Activated CD4-positive, alpha-beta T cell treated with anti-CD3 and anti-CD28 coated beads, Interleukin-2, amount 10 ng/mL, durations not matched to agents 7 days and 5 days (primary cell): ENCODE measurements at regions not wholly inside any gene's neighbourhood (a gene's known extent, or its start where the extent isn't known, plus 50 kb on each side); places are given as distances from the start of the nearest gene placed in this dataset.

Experiments
- CTCF ChIA-PET: fragments of 350-600 bp; sonication (Branson Sonifier 250); formaldehyde crosslinking; loops from one replicate; lab custom pipeline; 2021; ENCODE audit warnings: antibody characterized with exemption; lab: Charles Lee
- POLR2A ChIA-PET: fragments of 350-600 bp; sonication (Branson Sonifier 250); formaldehyde crosslinking; loops from one replicate; lab custom pipeline; 2021; ENCODE audit warnings: antibody characterized with exemption; lab: Charles Lee
- DNase-seq: peaks from one replicate; pipeline ENCODE4 v3.0.0-alpha.2; 2020
- H3K27ac Mint-ChIP-seq: one replicate; pipeline ENCODE4 v1.8.0; 2021; ENCODE audit warnings: mild to moderate bottlenecking, moderate library complexity, mixed read lengths
- H3K27me3 Mint-ChIP-seq: one replicate; pipeline ENCODE4 v1.8.0; 2021; ENCODE audit warnings: mixed read lengths
- H3K36me3 Mint-ChIP-seq: one replicate; pipeline ENCODE4 v1.8.0; 2021; ENCODE audit warnings: low read depth, mixed read lengths
- H3K4me1 Mint-ChIP-seq: one replicate; pipeline ENCODE4 v1.8.0; 2021; ENCODE audit warnings: mixed read lengths
- H3K4me3 Mint-ChIP-seq: one replicate; pipeline ENCODE4 v1.8.0; 2021; ENCODE audit warnings: mild to moderate bottlenecking, moderate library complexity, mixed read lengths
- H3K9me3 Mint-ChIP-seq: one replicate; pipeline ENCODE4 v1.8.0; 2021; ENCODE audit warnings: mixed read lengths

DNA sequence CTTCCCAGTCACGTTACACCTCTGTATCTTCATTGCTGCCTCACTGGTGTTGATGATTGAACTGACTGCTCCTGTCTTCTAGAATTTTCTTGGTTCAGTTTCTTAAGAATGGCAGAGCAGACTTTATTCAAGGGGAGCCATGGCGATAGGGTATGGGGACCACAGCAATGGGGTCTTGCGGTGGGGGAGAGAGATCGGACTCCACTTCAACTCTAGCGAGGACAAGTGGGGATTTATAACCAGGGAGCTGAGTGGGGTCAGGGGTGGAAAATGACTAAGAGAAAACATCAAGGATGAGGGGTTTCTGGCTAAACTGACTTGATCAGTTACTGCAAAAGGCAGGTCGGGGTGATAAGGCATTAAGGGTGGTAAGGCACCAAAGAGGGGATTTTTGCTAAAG is 156.4 kb downstream of the CD83 start:
- Mint-ChIP-seq H3K9me3 (peaks cover 17% of the 10 kb centered on the region), H3K36me3 (peaks cover 15% of the 10 kb centered on the region), H3K27ac (peak overlapping the region; percentile 39), H3K27me3 (no peaks in the 10 kb centered on the region), H3K4me3 (no peak overlapping the region), H3K4me1 (peaks cover 76% of the 10 kb centered on the region)
- POLR2A ChIA-PET, result no interaction called here
- CTCF ChIA-PET, result interaction anchor here (1.5 kb wide), 1 partner anchor 20 kb away, joined by 3 read pairs; no protein-coding TSS in a partner anchor
- no peak for DNase-seq

DNA sequence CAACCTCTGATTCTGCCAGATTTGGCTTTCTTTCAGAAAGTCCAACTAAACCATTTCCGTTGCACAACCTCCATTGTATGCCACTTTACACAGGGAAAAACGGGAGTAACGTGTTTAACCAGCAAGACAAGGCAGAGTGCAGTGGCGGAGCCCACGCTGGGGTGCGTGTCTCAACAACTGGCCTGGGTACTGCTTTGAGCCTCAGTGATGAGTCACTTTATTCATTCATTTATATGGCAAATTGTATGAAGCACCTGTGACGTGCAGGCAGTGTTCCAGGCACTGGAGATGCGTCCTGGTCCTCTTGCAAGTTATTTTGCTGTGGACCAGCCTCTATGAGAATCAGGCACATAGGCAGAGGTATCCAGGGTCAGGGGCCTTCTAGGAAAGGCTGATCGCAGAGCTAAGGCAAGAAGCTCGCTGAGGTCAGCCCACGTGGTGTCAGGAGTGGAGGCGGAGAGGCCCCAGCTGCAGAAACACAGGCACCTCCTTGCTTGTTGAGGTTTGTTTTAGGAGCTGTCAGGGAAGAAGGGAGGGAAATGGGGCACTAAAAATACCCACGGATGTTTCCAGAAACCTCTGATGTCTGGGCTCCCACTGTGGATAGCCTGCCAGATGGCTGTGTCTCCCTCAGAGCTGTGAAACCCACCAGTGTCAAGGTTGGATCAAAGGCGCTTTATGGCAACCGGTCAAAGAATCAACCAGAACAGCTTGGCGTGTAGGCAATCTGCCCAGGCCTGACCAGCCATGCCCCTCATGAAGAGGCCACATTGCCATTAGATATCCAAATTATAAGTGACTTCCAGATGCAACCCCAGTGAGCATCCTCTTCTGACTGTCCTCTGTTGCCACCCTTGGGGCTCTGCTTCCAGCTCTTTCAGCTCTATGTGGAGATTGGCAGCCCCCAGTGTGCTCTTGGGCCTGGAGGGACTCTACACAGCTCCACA is 157.2 kb downstream of the CD83 start:
- Mint-ChIP-seq H3K4me1 (peaks cover 74% of the 10 kb centered on the region), H3K9me3 (peaks cover 17% of the 10 kb centered on the region), H3K4me3 (no peak overlapping the region), H3K36me3 (peaks cover 15% of the 10 kb centered on the region), H3K27me3 (no peaks in the 10 kb centered on the region), H3K27ac (peak overlapping the region; percentile 96)
- ChIA-PET POLR2A (no interaction called here), CTCF (interaction anchor here (0.7 to 1.5 kb wide), 3 partner anchors 9 to 436 kb away, joined by 3 read pairs; no protein-coding TSS in a partner anchor)
- DNase-seq, result no peak

DNA sequence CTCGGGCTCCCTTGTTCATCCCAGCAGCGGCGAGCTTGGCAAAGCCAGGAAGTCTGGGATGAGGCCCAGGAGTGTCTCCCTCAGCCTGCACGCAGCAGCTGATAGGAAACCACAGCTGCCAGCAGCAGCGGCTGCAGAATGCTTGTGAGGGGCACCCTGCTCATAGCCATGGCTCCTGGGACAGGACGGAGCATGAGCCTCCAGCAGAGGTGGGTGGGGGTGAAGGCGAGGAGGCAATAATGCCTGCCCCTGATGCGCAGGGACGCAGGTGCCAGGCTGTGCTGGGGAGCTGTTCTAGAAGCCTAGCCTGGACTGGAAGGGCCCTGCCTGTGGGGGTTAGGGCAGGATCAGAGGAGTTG is 157.9 kb downstream of the CD83 start:
- Mint-ChIP-seq H3K4me1 (peaks cover 70% of the 10 kb centered on the region), H3K9me3 (peaks cover 17% of the 10 kb centered on the region), H3K27ac (peak overlapping the region; percentile 96), H3K36me3 (peaks cover 15% of the 10 kb centered on the region), H3K27me3 (no peaks in the 10 kb centered on the region), H3K4me3 (no peak overlapping the region)
- CTCF ChIA-PET, result interaction anchor here (0.7 to 1.5 kb wide), 4 partner anchors 10 to 435 kb away, joined by 3 read pairs; no protein-coding TSS in a partner anchor
- POLR2A ChIA-PET, result no interaction called here
- no peak for DNase-seq

DNA sequence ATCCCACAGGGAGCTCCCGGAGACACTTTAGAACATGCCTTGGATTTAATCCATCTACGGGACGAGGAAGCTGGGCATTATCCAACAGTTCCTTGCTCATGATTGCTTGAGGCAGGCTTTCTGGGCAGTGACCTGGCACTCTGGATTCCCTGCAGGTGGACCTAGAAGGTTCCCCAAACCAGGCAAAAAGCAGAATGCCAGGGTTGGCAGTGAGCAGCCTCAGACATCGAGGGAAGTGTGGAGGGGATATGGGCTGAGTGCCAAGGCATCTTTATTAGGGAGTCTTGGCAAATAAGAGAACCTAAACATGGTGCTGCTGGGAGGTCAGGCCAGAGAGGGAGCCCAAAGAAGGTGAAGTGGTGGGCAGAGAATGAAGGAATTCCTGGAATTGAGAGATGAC is 158.5 kb downstream of the CD83 start:
- DNase-seq, result no peak
- POLR2A ChIA-PET, result no interaction called here
- CTCF ChIA-PET, result interaction anchor here (1.3 kb wide), 1 partner anchor 21 kb away, joined by 3 read pairs; no protein-coding TSS in a partner anchor
- Mint-ChIP-seq H3K27ac (peak overlapping the region; percentile 96), H3K27me3 (no peaks in the 10 kb centered on the region), H3K36me3 (peaks cover 13% of the 10 kb centered on the region), H3K4me1 (peaks cover 64% of the 10 kb centered on the region), H3K9me3 (peaks cover 15% of the 10 kb centered on the region), H3K4me3 (peak overlapping the region; percentile 9)

DNA sequence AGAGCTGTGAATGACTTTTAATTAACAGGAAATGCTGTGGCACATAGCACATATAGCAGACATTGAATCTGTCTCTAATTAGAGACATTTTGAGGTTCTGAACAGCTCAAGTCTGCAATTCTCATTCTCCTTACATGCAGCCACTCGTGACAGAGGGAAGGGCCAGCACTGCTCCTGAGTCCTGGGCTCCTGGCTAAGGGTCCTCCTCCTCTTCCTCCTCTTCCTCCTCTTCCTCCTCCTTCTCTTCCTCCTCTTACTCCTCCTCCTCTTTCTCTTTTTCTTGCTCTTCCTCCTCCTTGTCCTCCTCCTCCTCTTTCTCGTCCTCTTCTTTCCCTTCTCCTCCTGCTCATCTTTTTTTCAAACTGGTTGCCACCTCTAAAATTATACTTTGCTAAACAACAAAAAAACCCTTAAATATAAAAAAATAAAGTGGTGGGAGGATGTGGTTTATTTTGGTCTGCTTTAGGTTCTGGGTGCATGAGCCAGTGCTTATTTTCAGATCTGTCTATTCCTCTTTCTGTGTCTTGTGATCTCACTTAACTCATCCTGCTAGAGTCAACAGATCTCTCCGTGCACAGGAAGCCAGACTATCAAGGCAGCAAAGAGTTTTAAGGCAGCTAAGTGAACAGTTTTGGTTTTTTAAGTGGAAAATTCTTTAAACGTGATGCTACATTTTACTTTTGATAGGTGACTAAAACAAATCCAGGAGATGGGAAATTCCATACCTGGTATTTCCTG is 159.3 kb downstream of the CD83 start:
- H3K36me3 Mint-ChIP-seq, result peaks cover 12% of the 10 kb centered on the region
- H3K9me3 Mint-ChIP-seq, result peaks cover 15% of the 10 kb centered on the region
- H3K27ac Mint-ChIP-seq, result peak overlapping the region; percentile 96
- POLR2A ChIA-PET, result no interaction called here
- CTCF ChIA-PET, result interaction anchor here (0.6 to 1.3 kb wide), 2 partner anchors 21 to 641 kb away, joined by 3 read pairs; no protein-coding TSS in a partner anchor
- peak; percentile 68 for DNase-seq
- H3K4me3 Mint-ChIP-seq, result peak overlapping the region; percentile 30
- no peaks in the 10 kb centered on the region for H3K27me3 Mint-ChIP-seq
- H3K4me1 Mint-ChIP-seq, result peaks cover 58% of the 10 kb centered on the region

DNA sequence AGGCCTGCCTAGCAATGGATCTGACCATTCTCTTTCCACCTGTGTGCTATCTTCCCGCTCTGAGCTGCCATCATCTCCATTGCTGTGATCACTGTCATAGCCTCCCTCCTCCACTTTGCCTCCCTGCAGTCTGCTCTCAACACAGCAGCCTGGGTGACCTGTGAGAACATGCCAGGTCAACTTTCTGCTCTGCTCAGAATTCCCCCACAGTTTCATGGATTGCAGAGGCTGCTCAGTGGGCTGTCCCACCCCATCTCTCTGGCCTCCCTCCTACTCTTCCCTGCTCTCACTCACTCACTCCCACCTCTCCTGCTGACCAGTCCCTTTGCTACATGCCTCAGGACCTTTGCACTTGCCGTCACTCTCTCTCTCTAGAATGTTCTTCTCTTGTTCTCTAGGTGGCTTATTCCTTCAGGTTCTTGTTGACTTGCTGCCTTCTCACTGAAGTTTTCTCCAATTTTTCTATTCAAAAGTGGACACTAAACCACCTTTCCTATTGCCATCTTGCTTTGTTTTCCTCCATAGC is 159.9 kb downstream of the CD83 start:
- H3K9me3 Mint-ChIP-seq, result peaks cover 9% of the 10 kb centered on the region
- POLR2A ChIA-PET, result no interaction called here
- H3K36me3 Mint-ChIP-seq, result peaks cover 7% of the 10 kb centered on the region
- H3K4me1 Mint-ChIP-seq, result peaks cover 53% of the 10 kb centered on the region
- peak overlapping the region; percentile 30 for H3K4me3 Mint-ChIP-seq
- no peak for DNase-seq
- no peaks in the 10 kb centered on the region for H3K27me3 Mint-ChIP-seq
- CTCF ChIA-PET, result interaction anchor here (0.6 to 0.7 kb wide), 2 partner anchors 642 to 787 kb away, joined by 3 read pairs; no protein-coding TSS in a partner anchor
- H3K27ac Mint-ChIP-seq, result peak overlapping the region; percentile 96

DNA sequence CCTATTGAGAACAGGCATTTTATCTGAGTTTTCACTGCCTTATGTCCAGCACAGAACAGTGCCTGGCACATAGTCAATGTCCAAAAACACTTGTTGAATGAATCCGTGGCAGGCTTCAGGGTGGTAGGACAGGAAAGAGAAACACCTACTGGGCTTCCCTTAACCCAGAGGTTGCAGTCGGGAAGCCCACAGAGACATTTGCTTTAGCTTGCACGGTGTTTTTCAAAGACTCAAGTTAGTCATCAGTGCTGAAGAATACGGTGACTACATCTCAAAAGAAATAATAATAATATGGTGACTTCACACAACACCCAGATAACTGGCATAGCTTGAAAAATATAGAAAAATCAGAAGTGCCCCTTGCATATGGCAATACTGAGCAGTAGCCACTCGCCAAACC is 160.4 kb downstream of the CD83 start:
- no peak for DNase-seq

DNA sequence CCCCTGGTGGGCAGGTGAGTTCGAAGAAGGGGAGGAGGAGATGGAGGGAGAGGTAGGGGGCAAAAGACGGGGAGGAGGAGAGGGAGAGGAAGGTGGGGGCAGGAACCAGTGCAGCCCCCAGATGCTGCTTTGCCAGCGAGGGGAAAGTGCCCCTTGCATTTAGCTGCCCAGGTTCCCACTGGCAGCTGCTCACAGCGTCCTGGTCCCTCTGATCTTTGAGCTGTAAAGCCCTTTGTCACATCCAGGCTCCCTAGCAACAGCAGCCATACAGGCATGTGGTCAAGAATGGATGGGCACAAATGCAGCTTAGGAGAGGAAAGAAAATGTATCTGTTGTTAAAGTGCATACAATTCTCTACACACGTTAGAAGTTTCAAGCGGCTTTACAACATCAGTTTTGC is 160.9 kb downstream of the CD83 start:
- H3K27ac Mint-ChIP-seq, result peak overlapping the region; percentile 96
- no peaks in the 10 kb centered on the region for H3K27me3 Mint-ChIP-seq
- no peak for DNase-seq
- H3K36me3 Mint-ChIP-seq, result peaks cover 2% of the 10 kb centered on the region
- POLR2A ChIA-PET, result no interaction called here
- CTCF ChIA-PET, result interaction anchor here (0.7 to 1.2 kb wide), 2 partner anchors 10 to 788 kb away, joined by 3 to 4 read pairs; no protein-coding TSS in a partner anchor
- H3K9me3 Mint-ChIP-seq, result peaks cover 2% of the 10 kb centered on the region
- H3K4me3 Mint-ChIP-seq, result no peak overlapping the region
- H3K4me1 Mint-ChIP-seq, result peaks cover 52% of the 10 kb centered on the region

More for the DNA sequence above, 160.4 kb downstream of the CD83 start:
- H3K9me3 Mint-ChIP-seq, result peaks cover 6% of the 10 kb centered on the region
- peak overlapping the region; percentile 96 for H3K27ac Mint-ChIP-seq
- ChIA-PET POLR2A (no interaction called here), CTCF (interaction anchor here (0.7 to 1.2 kb wide), 2 partner anchors 10 to 788 kb away, joined by 3 to 4 read pairs; no protein-coding TSS in a partner anchor)
- peaks cover 4% of the 10 kb centered on the region for H3K36me3 Mint-ChIP-seq
- H3K4me3 Mint-ChIP-seq, result no peak overlapping the region
- H3K27me3 Mint-ChIP-seq, result no peaks in the 10 kb centered on the region
- peaks cover 52% of the 10 kb centered on the region for H3K4me1 Mint-ChIP-seq

DNA sequence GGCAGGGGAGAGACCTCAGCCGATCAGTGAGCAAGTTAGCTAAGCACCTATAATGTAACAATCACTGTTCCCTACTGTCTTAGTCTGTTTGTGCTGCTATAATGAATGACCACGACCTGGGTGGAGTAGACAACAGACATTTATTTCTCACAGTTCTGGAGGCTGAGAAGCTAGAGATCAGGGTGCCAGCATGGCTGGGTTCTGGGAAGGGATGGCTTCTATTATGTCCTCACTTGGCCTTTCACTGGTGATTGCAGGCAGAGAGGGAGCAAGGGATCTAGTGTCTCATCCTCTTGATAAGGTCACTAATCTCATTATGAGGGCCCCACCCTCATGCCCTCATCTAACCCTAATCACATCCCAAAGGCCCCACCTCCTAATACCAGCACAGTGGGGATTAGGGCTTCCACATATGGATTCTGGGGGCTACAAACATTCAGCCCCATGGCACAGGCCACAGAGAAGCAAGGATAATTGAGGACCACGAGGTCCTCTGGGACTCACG is 162.5 kb downstream of the CD83 start:
- Mint-ChIP-seq H3K4me1 (peaks cover 41% of the 10 kb centered on the region), H3K36me3 (no peaks in the 10 kb centered on the region), H3K9me3 (no peaks in the 10 kb centered on the region), H3K27me3 (no peaks in the 10 kb centered on the region), H3K4me3 (no peak overlapping the region), H3K27ac (no peak overlapping the region)
- ChIA-PET POLR2A (no interaction called here), CTCF (no interaction called here)
- no peak for DNase-seq

DNA sequence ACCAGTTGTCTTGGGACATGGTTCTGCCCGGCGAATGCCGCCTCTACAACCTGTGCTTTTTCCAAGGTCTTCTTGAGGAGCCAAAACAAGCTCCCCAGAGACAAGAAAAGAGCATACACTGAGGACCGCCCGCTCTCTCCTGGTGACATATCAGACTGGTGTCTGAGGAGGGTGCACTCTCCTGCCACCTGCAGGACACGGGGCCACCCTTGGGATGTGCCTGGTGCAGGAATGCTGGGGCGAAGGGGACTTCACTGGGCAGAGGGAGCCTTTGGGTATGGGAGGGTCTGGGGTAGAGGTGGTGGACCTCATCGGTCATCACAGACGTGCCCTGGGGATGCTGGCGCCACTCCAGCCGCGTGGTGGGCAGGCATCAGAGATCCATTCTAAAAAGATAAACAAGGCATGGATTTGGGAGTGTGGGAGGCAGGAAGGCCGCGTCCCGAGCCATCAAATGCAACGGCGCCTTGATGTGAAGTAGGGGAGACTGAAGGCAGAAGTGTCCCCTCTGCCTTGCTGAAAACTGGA is 163.3 kb downstream of the CD83 start:
- CTCF ChIA-PET, result interaction anchor here (0.7 kb wide), 1 partner anchor 10 kb away, joined by 3 read pairs; no protein-coding TSS in a partner anchor
- no peaks in the 10 kb centered on the region for H3K9me3 Mint-ChIP-seq

DNA sequence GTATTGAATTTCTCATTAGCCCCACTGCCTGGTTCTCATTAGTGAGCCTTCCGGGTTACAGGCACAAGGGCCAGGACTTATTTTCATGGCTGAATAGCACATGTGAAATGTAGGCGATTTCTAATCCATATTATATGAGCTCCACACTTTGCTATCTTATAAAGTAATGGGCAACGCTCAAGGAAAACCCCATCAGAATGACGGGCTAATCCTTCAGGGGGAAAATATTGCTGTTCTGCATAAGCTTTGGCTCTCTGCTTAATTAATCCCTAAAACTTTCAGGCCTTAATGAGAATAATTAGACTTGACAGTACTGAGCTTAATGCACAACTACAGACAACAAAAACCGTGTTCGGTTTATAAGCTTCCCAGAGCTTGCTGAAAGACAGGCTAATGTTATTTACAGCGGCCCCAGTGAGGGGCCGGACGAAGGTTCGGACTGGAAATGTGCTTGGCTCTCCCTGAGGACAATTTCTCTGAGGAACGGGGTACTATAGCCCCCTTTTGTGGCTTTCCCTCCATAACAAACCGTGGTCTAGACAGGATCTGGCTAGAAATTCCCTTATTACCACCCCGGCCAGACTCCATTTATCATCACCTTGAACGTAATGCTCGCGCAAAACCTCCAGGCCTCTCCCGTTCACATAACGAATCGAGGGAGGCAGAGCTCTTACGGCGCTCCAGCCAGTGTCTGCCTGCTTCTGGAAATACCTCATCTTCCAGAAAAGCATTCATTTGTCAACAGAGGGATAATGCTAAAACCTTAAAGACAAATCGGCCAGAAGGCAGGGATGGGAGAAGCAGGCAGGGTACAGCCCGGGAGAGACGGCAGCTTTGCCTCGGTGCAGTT is 164.5 kb downstream of the CD83 start:
- Mint-ChIP-seq H3K4me3 (no peak overlapping the region), H3K4me1 (peaks cover 22% of the 10 kb centered on the region), H3K9me3 (no peaks in the 10 kb centered on the region), H3K27me3 (no peaks in the 10 kb centered on the region), H3K36me3 (no peaks in the 10 kb centered on the region), H3K27ac (no peak overlapping the region)
- ChIA-PET POLR2A (no interaction called here), CTCF (interaction anchor here (0.8 to 1.1 kb wide), 2 partner anchors 13 to 22 kb away, joined by 3 read pairs; no protein-coding TSS in a partner anchor)
- no peak for DNase-seq

More for the DNA sequence above, 163.3 kb downstream of the CD83 start:
- DNase-seq, result no peak
- Mint-ChIP-seq H3K36me3 (no peaks in the 10 kb centered on the region), H3K27ac (no peak overlapping the region), H3K4me1 (peaks cover 34% of the 10 kb centered on the region), H3K27me3 (no peaks in the 10 kb centered on the region), H3K4me3 (no peak overlapping the region)
- POLR2A ChIA-PET, result no interaction called here
